NCI-H82 treated with DMSO at 0.1 percent for 48 hours (cell line): ENCODE measurements at regions not wholly inside any gene's neighbourhood (a gene's known extent, or its start where the extent isn't known, plus 50 kb on each side); places are given as distances from the start of the nearest gene placed in this dataset.

Experiments
- DNase-seq: peaks from one replicate; lab custom pipeline; 2025; ENCODE audit not compliant: unreplicated experiment; lab: John Stamatoyannopoulos, UW

DNA sequence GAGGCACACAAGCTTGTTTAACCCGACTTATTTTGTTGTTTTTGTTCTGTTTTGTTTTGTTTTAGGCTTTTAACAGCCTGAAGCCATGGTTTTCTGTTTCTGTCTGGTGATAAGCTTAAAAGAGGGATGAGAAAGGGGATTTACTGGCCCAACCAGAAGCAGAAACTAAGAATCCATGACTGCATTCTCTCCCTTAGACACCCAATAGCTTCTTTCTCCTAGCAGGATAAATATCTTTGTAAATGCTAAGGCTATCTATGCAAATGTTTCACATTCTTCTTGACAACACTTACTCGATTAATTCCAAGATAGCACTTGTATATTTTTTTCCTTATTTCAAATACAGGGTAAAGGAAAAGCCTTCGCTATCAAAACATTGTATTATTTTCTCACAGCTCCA is 53.7 kb upstream of the SMAD1 start:
- DNase-seq: no peak

DNA sequence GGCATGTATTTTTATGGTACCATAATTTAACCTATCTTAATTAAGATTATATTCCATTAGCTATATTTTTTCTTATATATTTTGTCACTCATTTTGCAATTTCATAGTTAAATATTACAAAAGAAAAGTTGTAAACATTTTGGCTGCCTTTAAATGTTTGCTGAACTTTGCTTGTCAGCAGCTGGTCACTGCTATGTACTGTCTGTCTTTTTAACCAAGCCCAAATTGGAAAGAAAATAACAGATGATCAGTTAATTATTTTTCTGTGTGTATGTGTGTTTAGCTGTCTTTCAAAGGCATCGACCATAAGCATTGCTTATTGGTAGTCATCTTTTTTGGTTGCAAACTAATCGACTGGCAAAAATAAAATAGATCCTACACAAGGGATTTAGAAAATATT is 54.4 kb upstream of the SMAD1 start:
- DNase-seq: no peak

- no peak for DNase-seq
Observed at GRCh38 chr4:145423017-145423708, 58.5 kb upstream of the SMAD1 start.

DNA sequence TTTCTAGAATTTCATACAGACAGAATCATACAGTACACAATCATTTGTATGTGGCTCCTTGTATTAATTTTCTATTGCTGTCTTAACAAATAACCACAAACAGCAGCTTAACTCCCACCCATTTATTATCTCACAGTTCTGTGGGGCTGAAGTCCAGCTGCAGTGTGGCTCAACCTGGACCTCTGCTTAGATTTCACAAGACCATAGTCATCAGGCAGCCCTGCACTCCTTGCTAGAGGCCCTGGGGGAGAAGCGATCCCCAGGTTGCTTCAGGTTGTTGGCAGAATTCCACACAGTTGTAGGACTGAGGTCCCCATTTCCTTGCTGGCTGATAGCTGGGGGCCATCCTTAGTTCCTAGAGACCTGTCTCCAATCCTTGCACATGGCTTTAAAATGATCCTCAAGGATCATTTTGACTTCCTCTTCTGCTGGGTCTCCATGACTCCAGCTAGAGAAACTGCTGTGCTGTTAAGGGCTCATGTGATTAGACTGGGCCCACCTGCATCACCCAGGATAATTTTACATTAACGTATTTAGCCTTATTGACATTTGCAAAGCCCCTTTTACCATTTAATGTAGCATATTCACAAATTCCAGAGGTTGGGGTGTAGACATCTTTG is 60.9 kb upstream of the SMAD1 start:
- no peak for DNase-seq

- no peak for DNase-seq
Observed at GRCh38 chr4:145418739-145419138, 62.9 kb upstream of the SMAD1 start.

GRCh38 chr4:145417348-145418130 is 64.1 kb upstream of the SMAD1 start:
- no peak for DNase-seq

DNA sequence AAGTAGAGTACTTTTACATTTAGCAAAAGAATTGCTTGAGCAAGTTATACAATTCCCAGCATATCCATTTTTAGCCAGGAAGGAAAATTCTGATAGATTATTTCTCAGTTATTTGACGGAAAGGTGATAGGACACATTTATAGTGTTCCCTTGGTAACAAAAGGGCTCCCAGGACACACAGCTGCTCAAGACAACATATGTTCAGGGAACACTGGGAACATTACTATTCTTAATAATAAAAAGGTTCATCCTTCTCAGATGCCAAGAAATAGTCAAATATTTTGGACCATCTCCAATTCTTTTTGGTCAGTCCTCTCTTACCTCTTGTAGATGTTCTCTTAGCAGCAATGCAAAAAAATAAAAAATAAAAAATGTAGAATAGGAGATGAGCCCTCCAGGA is 66.8 kb upstream of the SMAD1 start:
- DNase-seq: no peak

- no peak for DNase-seq
Observed at GRCh38 chr4:145414226-145414625, 67.4 kb upstream of the SMAD1 start.

DNA sequence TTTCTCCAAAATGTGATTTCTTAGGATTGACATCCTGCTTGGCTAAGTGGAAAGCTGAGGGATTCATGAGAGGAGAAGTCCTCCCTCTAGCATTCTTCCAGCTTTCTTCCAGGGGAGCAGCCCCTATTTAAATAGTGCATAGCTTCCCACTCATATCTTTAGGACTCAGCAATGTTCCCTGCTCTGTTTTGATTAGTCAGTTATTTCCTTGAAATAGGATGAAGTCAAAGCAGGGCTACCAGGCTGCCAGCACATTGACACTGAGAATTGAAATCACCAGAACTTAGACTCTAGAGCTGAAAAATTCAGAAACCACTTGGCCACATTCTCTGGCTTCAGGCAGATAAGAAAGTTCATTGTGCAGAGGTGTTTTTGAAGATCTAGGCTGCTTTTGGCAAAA is 74.7 kb upstream of the SMAD1 start:
- DNase-seq: no peak

GRCh38 chr4:145404761-145405160 is 76.9 kb upstream of the SMAD1 start:
- no peak for DNase-seq

DNA sequence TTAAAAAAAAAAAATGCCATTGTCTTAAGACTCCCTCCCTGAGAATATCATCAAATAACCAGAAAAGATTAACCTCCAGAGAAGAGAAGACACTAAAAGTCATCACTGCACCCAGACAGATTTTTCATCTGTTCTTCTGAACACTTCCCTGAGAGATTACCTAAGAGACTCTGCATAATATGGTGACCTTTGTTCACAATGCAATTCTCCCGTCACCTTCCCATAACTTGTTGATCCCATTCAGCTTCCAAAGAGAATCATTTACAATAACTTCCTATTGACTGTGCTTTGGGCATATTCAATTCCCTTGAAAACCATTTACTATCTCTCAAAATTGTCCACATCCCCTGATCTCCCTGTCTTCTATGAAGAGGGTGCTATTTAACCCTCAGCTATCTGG is 85.1 kb upstream of the SMAD1 start:
- no peak for DNase-seq

DNA sequence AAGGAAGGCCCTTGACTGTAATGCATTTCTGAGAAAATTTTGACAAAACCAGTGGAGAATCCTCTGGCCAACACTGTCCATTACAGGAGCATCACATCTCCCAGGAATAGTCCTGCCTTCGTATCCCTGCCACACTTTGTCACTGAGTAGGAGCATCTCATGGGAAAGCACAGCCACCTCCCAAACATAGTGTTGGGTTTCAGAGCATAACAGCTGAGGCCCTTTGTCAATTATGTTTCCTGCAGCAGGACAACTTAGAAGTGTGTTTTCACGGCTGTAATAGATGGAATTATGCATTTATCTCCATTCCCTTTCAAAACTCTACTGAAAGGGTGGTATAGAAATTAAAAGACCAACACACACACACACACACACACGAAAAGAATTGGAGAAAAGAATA is 91.1 kb upstream of the SMAD1 start:
- DNase-seq: no peak

- no peak for DNase-seq
Observed at GRCh38 chr4:145389550-145389949, 92.1 kb upstream of the SMAD1 start.

- no peak for DNase-seq
Observed at GRCh38 chr4:145388043-145388442, 93.6 kb upstream of the SMAD1 start.

- no peak for DNase-seq
Observed at GRCh38 chr4:145387079-145387478, 94.6 kb upstream of the SMAD1 start.

DNA sequence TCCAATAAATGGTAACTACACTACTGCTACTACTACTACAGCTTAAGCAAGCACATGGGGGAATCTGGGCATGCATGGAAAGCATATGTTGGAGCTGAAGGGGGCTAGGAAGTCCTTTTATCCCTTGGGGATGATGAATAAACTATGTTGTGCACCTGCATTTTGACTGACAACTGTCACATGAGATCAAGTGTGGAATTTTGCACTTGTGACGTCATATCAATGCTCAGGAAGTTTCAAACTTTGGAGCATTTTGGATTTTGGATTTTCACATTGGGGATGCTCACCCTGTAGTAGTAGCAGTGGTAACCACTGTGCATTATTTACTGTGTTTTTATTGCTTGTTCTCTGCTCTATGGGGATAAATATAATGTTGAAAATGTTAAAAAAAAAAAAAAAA is 100.5 kb upstream of the SMAD1 start:
- no peak for DNase-seq

- DNase-seq: no peak
Observed at GRCh38 chr4:145380123-145380522, 101.5 kb upstream of the SMAD1 start.

DNA sequence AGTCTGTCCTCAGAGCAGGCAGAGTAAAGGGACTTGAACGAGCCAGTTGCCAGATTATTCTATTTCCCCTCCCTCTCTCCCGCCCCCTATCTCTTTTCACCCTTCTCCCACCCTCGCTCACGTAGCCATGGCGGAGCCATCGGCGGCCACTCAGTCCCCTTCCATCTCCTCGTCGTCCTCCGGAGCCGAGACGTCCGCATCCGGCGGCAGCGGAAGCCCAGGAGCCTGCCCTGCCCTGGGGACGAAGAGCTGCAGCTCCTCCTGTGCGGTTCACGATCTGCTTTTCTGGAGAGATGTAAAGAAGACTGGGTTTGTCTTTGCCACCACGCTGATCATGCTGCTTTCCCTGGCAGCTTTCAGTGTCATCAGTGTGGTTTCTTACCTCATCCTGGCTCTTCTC is 106.2 kb upstream of the SMAD1 start:
- DNase-seq: no peak

DNA sequence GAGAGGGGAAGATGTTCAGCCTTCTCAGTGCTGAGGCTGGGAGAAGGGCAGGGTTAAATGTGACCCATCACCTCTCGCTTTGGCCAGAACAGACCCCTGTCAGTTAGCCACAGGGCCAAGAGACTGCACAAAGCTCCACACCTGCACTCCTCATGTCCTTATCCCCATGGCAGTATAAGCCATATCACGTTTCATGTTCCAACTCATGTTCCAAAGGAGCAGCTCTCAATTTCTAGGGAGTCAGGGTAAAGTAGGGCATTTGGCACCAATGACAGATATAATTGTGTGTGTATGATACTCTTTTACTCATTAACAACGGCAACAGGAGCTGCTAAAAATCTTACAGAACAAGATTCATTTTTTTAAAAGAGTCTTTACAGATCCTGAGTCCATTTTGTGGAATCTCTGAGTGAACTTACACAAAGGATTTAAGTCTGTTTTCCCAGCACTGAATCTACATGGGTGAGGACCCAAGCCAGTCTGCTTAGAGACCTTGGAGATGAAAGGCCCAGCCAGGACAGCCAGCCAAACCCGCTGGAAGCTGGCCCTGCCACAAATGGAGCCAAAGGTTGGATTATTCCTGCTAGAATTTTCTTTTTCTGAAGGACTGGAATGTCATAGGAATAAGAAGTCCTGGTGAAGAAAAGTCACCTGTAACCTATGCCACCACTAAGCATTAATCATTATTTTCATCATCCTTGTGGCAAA is 129.1 kb upstream of the SMAD1 start:
- DNase-seq: no peak

GRCh38 chr4:145351922-145352321 is 129.7 kb upstream of the SMAD1 start:
- DNase-seq: no peak

DNA sequence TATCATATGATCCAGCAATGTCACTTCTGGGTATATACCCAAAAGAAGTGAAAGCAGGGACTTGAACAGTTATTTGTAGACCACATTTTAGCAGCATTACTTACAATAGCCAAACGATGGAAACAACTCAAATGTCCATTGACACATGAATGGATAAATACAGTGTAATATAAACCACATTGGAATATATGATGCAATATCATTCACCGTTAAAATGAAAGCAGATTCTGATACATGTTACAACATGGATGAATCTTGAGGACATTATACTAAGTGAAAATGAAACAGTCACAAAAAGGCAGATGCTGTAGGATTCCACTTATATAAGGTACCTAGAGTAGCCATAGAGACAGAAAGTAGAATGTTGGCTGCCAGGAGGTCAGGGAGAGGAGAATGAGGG is 130.5 kb upstream of the SMAD1 start:
- DNase-seq: no peak

- no peak for DNase-seq
Observed at GRCh38 chr4:145348291-145348690, 133.4 kb upstream of the SMAD1 start.
